ENCODE measurements at regions not wholly inside any gene's neighbourhood (a gene's known extent, or its start where the extent isn't known, plus 50 kb on each side); places are given as distances from the start of the nearest gene placed in this dataset.
"Not testable (repeated sequence)": the region's sequence is repeated elsewhere in the genome, so short reads cannot be mapped to it uniquely, and the experiment has no call there.

DNA sequence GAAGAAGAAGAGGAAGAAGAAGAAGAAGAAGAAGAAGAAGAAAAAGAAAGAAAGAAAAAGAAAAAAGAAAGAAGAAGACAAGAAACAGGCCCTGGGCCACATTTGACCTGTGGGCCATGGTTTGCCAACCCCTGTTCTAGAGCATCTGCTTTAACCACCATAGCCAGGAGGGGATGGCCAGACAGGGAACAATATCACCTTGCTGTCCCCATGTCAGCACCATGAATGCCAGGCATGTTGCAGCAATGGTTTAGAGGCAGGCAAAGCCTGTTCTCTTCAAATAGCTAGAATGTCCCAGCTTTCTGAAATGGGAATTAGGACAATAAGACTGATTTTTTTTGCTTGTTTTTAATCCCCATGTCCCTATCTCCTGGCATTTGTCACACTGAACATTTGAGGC lies 338.6 kb upstream of the PLET1 start:
- DNase-seq = no peak

DNA sequence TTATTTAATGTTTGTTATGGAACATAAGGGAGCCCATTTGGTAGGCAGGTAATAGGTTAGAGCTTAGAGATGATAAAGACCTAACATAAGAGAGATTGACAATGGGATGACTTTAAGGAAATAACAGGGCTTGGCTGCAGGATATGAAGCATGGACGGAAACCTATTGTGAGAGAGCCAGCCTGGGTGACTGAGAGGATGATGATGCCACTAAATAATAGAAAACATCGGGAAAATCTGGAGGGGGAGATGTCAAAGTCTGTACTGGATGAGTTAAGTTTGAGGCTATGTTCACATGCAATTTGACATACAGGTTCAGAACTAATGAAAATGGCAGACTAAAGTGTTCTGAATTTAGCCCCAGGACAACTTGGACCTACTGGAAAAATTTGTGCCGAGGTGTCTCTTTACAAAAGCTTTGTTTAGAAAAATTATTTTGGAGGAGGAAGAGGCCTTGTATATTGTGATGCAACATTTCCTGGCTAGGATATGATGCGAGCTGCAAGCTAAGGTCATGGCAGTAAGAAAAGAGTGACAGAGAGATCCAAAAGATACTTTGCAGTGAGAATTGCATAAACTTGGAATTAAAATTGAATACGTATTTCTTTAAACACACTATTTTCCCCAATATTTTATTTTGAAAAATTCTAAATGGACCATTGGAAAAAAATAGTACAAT lies 339.3 kb upstream of the PLET1 start:
- DNase-seq = no peak

DNA sequence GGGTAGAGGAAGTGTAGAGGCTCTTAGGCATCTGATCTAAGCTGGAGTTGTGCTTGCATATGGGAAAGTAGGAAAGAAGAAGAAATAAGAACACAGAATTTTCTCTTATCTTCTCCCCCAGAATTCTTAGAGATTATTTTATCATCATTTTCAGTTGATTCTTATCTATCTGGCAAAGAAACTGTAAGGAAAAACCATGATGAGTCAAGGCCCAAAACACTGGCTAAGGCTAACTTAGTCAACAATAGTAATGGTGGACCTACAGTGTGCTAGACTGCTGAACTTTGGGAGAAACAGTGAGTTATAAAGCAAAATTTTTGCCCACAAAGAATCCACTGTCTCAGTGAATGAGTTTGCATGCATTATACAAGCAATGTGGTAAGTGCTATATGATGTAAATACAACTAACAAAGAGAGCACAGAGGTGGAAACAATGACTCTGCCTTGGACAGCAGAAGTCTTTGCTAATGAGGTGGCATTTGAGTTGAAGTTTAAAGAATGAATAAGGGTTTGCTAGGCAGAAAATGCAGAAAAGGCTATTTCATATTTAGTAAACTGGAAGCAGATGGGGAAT lies 344.5 kb upstream of the PLET1 start:
- DNase-seq = no peak

DNA sequence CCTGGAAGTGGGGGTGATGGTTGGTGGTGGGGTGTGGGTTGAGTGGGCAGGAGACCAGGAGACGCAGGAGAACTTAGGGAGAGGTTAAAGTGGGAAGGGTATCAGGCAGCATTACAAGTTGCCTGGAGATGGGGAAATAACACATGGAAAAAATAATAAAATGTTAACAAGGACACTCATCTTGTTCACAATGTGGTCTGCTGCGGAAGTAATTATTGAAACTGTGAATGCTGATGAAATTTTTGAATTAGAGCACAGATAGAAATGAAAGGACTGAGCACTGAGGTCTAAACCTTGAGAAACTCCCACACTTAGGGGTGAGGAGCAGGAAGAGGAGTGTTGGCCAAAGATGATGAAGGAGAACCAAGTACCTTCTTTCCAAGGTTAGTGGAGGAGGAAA lies 346.0 kb upstream of the PLET1 start:
- no peak for DNase-seq

DNA sequence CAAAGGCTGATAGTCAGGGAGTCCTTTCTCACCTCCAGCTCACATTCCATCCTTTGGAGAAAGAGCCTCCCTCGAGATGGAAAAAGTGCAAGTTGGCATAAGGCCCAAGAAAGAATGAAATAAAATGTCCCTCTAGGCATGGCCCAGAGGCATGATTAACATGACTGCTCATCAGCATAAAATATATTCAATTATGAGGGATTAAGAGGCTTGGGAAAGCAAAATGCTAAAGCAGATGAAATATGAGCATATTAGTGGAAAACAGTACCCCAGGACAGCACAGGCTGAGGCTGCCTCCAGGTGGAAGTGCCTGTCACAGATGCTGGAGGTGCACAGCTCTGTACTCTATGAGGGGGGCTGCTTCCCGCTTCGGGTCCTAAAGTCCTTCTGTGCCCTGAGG lies 347.8 kb upstream of the PLET1 start:
- no peak for DNase-seq

DNA sequence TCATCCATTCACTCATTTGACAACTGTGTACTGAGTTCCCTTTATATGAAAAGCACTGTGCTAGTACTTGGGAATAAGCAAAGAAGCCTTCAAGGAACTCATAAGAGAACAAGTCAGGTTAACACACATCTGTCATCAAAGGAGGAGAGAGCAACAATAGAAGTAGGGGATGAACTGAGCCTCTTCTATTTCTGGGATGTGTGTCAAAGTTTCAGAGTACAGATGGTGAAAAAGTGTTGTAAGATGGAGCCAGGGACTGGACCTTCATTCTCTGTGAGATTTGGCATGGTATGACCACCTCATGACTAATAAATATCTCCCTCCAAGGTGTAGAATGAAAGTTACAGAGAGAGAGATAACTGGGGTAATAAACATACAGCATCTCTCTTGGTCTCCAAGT lies 349.8 kb upstream of the PLET1 start:
- DNase-seq = no peak

DNA sequence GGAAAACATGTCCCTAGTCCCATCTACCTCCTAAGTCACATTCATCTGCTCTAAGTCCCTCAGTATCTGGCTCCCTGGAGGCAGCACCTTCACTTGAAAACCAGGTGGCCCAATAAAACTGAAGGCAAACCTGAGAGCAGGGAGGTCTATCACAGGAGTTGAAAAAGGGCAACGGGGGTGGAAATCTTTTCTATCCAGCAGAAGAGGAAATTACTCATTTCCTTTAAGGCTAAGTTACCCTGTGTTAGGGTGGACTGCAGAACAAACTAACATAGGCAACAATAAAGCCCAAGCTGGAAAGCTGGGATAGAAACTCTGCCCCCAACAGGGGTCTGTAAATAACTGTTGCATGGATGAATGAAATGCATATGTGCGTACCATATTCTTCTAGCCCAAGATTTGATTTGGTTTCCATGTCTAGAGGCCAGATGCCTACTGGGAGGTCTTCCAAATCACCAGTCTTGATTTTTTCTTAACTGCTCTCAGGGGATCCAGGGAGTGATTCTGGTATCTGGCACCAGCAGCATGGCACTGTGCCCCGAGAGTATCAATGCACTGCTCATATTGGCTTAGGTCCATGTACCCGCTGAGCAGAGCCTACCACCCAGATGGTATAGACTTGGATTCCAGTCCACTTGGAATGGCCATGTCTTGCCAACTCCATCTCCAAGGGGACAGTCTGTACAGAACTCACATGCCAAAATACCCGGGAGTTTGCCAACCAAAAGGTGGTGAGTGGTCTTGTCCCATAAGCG lies 350.0 kb upstream of the NCAM1 start:
- peak; percentile 58 for DNase-seq

DNA sequence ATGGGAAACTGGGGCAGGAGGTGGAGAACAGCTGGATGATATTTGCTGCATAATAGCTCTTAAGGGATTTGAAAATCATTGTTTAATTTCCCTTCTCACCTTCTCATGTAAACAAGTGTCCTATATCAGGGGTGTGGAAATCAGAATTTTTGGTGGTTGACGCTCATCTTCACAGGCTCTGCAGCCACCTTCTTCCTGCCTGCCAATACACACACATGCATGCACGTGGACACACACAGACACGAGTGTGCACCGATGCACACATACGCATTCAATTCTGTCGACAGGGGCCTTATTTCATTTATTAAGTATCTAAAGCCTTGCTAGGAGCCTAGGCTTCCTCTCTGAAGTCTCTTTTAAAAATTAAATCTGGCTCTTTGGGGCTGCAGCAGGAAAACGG lies 349.4 kb upstream of the NCAM1 start:
- no peak for DNase-seq

DNA sequence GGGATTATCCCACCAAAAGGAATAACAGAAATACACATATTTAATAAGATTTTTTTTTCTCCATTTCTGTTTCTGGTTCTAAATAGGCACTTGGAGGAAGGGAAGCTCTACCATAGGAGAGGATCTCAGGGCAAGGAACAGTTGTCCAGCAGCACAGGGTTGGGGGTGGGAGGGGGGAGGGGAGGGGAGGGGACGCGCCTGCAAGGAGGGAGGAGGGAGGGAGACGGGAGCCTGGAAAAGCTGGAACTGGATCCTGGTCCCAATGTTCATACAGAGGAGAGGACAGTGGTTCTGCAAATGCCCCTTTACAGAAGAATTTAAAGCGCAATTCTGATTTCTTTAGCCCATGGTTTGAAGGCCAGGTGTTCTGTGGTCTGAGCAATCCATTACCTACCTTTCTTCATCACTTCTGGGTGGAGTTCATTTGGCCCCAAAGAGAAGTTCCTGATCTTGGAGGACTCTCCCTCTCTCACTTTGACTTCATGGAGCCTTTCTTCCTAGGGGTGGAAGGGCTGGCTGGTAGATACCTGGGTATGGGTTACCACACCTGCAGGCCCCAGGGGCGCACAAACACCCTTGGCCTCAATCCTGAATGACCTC lies 348.9 kb upstream of the NCAM1 start:
- peak; percentile 57 for DNase-seq

DNA sequence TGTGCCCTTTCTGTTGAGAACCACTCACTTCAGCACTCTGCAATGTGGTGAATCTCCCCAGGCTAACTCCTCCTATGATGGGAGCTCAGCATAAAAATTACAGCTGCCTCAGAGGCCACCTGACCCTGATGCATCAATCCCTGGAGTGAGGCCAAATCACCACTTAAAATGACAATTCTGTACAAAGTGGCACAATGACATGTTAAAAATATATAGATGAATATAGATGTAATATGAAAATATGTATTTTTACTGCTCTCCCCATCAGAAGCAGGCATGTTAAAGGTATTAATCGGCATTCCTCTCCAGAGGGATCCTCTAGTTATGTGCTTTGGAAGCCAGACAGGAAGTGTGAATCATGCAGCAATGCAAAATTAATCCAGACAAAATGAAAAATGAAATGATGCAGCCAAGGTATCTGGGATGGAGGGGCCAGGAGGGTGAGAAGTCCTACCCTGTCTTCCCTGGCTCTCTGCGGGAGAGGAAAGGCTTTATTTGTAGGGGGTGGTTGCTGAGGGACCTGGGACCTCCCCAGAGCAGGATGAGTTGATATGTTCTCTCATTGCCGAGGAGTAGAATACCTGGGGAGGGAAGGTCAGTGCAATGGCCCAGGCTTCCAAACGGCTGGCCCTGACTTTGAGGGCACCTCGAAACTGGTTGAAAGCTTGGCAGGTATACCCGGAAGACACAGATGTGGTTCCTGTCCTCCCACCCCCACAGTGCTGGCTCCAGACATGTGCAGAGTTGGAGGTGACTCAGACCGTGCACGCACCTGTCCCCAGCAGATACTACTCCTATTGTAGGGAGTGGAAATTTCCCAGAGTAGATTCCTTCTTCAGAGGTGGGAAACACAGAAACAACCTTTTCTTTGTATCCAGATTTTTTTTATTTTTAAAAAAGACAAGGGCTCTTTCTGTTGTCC lies 347.9 kb upstream of the NCAM1 start:
- peak; percentile 48 for DNase-seq

DNA sequence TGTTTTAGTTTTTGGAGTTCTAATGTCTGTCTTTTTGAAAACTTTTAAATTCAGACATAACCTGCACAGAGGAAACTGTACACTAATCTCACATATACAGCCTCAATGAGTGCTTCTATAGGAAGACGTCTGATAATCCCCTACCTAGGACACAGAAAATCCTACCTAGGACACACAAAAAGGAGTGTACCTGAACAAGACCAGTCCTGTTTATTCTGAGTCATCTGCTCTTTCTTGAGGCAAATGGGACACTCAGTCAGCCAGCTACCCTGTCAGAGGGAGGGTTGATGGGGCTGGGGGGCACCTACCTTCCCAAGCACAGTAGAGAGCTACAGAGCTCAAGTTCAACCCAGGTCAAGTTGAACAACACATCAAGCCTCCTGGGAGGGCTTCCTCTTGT lies 346.6 kb upstream of the NCAM1 start:
- no peak for DNase-seq

DNA sequence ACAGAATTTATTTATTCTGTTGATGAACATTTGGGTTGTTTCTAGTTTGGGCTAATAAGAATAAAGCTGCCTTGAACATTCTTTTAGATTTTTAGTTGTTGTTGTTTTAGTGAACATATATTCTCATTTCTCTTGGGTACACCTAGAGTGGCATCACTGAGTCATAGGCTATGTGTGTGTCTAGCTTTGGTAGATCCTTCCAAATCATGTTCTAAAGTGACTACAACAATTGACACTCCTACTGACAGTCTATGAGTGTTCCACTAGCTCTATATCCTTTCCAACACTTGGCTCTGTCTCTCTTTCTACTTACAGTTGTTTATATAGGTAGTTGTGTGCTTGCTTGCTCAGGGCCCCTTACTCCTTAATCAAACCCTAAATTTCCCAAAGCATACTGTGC lies 346.0 kb upstream of the NCAM1 start:
- DNase-seq = no peak

DNA sequence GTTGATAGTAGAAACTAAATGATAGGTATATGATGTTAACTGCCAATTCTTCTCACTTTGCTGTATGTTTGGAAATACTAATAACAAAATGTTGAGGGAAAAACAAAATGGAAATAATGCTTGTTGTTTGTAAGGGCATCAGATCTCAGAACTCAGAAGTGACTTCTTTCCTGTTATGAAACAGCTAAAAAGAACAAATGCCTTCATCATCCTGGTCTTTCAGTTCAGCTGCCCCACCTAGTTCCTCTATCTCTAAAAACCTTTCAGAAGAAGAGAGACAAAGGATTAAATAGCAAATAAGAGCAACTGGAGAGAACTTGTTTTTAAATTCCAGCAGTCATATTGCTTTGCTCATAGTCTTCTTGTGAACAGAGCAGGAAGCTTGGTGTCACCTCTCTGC lies 345.3 kb upstream of the NCAM1 start:
- DNase-seq = no peak

DNA sequence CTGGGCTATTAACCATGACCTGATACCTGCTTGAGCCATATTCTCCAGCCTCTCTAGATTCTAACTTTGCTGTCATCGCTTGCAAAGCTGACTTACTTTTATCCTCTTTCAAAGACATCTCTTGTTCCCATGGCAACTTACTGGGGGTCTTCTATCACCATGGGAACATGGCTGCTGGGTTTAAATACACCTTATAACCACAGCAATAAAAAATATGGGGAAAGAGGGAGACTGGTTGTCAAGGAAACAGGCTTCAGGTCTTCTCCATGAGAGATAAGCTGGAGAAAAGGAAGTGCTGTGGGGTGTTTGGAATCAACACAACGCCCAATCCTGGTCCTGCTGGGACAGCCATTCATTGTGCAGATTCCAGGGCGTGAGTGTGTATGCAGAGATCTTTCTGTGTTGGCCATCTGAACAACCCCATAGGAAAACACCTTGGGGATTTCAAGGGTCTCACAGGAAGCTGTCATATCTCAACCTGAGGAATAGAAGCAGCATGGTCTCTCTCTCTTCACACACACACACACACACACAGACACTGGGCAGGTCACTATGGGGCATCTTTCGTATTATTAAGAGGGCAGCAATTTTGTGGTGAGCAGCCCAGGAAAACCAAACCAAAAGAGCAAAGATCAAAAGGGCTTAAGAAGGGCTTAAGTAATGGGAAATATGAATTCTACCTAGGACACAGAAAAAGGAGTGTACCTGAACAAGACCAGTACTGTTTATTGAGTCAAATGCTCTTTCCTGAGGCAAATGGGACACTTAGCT lies 344.7 kb upstream of the NCAM1 start:
- no peak for DNase-seq

DNA sequence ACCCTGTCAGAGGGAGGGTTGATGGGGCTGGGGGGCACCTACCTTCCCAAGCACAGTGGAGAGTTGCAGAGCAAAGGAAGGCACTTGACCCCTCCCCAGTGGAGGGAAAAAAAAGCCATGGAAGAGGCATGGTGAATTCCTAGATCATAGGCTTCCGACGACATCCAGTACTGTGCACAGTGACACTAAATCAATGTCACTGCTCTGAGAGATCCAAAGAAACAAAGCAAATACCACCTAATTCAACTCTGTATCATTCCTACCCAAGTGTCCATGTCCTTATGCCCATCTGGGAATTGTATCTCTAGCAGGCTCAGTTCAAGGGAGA lies 344.2 kb upstream of the NCAM1 start:
- DNase-seq = no peak

DNA sequence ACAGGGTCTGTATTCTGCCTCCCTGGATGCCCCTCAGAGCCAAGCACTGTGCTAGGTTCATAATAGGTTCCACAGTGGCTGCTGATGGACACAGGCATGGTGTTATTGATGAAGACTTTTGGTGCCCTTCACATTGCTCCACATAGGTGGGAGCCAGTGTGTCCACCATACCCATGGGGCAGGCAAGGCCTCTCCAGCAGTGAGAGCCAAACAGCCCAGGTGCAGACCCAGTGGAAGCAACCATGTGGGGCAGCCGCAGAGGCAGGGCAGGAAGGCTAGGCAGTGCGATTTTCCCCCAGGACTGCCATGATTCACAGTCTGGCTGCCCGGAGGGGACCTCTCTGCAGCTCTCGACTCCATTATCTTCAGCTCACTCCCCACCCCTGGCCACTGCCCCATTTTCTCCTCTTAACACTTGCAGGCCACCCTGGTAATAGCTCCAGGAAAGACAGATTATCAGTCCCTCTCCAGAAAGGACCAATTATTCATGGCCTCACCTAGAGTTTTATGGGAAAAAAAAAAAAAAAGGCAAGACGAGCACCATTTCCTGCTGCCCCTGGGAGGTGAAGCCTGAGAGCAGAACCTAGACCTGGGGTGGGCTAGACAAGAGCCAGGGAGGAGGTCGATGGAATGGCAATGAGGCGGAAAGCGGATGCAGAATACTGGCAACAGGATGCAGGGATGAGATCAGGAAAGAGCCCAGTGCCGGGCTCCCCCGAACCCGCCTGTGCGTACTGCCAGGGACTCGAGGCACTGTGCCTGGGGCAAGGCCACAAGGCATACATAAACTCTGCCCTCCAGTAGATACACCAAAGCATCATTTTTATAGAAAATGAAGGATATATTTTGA lies 343.0 kb upstream of the NCAM1 start:
- no peak for DNase-seq

DNA sequence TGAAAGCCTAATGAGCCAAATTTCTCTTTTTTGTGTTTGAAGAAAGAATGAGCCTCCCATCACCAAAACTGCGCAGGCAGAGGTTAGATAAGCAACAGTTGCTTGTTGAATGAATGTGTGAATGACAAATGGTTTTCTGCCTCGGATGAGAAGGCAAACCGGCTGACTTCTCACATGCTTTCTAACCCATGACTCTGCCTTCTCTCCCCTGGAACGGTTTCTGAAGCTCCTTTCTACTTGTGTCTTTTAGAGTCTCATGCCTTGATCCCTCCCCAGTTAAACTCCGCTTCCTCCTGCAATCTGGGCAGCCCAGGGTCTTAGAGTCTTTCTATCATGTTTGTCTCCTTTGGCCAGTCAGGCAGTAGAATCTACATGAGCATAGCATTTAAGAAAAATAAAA lies 342.1 kb upstream of the NCAM1 start:
- no peak for DNase-seq

DNA sequence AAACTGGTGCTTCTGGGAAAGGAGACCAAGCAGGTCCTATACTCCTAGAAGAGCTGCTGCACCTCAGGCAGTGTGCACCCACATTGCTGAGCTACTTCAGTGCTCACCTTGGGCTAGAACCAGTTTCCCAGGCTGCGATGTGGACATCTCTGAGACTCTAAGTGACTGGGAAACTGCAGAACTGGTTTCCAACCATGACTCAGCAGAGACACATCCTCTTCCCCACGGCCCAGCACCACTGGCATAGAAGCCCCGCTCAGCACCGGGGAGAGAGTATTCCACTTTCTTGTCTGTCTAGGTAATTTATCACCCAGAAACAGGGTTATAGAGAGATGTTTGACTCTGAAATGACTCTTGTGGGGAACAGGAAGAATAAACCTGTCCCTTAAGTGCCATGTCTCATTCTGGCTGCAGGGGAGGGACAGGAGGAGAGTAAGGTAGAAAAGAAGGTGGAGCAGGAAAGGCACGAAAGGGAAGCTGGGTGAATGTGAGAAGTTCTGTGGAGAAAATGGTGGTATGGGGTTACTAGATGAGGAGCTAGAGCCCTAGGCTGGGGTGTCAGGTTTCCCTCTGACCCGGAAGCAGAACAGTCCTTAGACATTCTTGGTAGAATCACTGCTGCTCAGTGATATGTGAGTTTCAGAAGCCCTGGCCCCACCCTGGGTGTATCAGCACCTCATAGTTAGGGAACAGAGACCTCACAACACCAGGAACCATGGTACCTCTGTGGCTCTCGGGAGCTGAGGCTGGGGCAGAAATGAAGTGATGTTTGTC lies 340.4 kb upstream of the NCAM1 start:
- no peak for DNase-seq

DNA sequence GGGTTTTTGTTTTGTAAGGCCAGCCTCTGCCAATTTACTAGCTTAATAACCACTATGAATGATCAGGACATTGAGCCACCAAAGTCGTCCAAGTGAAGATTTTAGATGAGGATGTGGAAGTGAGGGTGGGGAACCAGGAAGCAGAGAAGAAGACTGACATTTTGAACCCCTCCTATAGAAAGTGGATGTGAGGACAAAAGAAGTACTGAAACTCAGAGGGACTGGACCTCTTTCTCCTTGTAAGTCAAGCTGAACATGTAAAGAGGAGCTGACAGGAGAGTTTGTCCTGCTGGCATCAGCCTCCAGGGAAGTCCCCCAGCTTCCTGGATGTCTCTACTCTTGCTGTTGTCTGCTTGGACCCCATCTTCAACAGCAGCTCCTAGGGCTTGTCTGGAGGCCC lies 338.2 kb upstream of the NCAM1 start:
- DNase-seq = no peak

DNA sequence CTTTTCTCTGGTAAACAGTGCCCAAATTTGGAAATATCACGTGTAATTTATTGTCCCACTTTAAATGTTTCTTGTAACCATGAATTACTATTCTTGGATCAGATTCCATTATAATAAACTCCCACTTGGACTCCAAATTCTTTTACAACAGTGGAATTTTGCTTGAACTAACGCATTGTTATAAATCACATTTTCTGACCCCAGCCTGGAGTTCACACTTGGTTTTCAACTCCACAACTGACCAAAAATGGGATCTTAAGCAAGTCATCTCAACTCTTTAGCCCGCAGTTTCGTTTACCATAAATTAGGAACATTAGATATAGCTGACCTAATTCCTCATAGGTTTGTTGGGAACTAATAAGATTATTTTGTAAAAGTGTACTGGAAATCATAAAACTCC lies 336.8 kb upstream of the NCAM1 start:
- no peak for DNase-seq

DNA sequence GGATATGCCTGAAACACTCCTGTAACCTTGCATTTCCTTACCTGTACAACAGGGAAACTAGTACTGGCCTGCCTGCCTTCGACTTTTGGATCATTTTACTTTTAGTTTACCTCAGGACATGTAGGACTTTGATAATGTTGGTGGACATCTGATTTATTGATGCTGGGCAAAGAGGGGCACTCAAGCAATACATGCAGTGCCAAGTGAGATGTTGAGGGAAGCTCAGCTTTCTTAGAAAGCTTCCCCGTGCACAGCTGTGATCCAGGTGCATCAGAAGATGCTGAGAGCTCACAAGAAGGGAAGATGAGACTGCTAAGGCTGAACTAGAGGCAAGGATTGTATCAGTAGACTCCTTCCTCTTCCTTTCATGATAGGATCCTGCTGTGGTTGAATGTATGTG lies 336.2 kb upstream of the NCAM1 start:
- not testable (repeated sequence) for DNase-seq
